Activated CD4-positive, alpha-beta T cell treated with anti-CD3 and anti-CD28 coated beads for 48 hours (primary cell): ENCODE measurements at regions not wholly inside any gene's neighbourhood (a gene's known extent, or its start where the extent isn't known, plus 50 kb on each side); places are given as distances from the start of the nearest gene placed in this dataset.

Experiments
- DNase-seq: peaks from one replicate; pipeline ENCODE4 v3.0.0-alpha.2; 2020

GRCh38 chr10:3452683-3453361 is 280.2 kb upstream of the PITRM1 start:
- DNase-seq: no peak

DNA sequence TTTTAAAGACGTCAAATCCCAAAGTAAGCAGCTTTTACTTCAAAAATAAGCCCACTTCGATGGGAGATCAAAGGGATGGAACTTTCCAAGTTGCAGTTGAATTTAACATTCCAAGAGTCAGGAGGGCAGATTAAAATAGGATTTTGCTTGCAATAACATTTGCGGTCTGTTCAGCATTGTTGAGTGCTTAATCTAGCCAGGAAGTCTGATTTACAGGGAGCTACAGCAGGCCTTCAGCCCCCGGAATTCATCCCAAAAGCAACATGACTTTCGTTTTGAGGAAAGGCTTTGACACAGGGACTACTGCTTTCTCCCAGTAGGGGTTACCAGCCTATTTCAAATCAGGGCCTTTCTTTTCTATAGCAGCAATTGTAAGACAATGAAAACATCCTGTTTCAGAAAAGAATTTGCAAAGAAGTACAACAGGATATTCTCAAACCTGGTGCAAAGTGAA is 279.6 kb upstream of the PITRM1 start:
- DNase-seq: no peak

DNA sequence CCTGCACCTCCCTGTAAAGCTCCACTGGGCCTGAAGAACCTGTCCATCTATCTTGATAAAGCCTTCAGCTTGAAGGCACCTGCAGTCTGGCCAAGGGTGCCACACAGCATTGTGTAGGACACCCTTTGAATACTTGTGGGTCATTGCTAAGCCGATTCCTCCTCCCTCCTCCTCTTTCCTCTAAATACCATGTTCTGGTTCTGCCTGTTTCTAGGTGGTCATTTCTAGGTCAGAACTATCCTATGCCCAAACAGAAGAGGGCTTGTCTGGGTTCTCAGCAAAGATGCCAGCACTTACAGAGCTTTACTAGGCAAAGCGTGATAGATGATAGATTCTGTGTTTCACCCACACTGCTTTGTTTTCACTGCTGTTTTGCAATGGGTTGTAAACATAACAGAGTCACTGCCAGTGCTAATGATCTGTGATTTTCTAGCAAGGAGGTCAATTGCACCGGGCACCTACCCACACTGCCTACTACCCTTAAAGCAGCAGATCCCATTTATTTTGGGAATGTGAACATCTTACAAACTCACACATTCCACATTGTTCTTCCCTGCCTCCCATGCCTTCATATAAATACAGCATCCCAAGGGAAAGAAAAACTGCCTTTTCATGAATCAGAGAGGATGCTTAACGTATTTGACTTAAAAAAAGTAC is 279.1 kb upstream of the PITRM1 start:
- DNase-seq: no peak

- no peak for DNase-seq
Observed at GRCh38 chr10:3446221-3446620, 273.6 kb upstream of the PITRM1 start.

GRCh38 chr10:3445648-3446047 is 273.1 kb upstream of the PITRM1 start:
- DNase-seq: no peak

DNA sequence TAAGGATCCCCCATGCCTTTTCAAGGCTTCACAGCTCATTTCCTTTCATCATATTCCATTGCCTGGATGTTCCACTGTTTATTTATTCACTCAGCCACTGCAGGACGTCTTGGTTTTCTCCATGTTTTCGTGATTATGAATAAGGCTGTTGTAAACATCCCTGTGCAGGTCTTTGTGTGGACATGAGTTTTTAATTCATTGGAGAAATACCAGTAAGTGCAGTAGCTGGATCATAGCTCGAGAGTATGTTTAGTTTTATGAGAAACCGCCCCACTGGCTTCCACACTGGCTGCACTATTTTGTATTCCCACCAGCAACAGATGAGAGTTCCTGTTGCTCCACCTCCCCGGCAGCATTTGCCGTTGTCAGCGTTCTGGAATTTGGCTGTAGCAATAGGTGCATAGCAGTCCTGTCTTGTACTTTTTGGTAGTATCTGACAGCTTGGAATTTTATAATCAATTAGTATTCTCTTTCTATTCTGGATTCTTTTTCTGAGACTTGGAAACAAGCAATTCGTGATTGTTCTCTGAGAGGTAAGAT is 269.9 kb upstream of the PITRM1 start:
- no peak for DNase-seq

DNA sequence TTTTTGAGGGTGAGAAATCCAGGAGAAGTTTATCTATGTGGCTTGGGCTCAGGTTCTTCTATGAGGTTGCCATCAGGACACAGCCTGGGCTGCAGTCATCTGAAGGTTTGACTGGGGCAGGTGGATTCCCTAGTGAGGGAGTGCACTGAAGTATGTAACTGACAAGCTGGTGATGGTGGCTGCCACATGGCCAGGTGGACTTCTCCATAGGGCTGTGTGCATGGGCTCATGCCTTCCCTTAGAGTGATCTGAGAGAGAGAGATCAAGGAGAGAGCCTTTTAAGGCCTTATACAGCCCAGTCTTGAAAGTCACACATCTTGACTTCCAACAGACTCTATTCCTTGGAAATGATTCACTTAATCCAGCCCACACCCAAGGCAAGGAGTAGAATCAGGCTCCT is 266.6 kb upstream of the PITRM1 start:
- DNase-seq: no peak

DNA sequence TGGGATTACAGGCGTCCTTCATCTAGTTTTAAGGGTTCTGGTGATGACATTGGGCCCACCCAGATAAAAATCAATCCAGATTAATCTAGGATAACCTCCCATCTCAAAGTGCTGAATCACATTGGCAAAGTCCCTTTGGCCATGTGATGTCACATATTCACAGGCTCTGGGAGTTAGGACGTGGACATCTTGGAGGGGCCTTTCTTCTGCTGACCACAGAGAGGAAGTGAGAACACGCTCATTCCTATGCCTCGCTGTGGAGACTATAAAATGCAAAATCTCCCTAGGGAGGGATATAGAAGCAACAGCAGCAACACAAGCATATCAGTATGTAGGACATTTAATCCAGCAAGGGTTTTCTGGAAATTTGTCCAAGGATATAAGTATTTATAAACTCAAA is 266.0 kb upstream of the PITRM1 start:
- no peak for DNase-seq

- no peak for DNase-seq
Observed at GRCh38 chr10:3435671-3436070, 263.1 kb upstream of the PITRM1 start.

GRCh38 chr10:3433988-3434387 is 261.4 kb upstream of the PITRM1 start:
- DNase-seq: no peak

DNA sequence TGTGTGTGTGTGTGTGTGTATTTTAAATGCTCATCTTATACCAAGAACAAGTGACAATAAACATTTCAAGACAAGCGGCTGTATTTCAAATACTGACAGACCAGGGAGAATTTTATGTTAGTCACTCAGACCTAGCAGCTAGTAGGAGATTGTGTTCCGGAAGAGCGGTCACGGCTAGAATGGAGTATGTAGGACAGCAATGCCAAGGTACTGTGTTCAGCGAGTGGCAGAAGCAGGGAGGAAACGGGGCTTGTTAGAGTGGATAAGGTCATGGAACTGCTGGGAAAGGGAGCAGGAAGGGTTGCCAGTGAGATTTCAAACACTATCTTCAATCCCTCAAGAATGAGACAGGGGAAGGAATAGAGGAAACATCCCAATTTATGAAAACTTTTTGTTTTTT is 260.5 kb upstream of the PITRM1 start:
- DNase-seq: no peak

DNA sequence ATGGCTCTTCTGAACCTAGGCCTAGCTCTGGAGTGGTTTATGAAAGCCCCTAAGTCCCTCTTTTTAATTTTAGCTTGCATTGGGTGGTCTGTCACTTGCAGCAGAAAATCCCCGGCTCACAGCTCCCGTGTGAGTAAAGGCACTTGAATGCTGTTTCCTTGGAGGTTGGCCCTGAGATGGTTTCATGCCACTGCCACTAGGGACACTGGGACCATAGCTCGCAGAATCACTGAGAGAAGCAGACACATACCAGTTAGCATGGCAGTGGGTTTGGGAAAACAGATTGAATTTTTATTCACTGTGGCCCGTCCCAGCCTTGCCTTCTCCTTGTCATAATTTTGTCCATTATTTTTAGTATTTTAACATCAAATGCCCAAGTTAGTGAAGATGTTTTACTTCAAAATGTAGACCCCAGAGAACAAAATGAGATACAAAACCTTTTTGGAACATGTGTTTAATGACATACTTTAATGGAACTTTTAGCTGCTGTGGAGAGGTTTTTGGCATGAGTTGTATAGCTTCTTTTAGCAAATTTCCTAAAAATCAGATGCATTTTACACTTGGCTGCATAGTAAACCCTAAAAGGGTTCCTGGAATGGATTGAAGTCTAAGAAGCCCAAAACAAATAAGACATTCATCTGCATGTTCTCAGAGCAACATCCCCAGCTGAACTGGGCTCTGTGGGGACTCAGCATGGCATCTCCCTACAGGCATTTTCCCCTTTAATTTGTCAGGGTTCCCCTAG is 259.7 kb upstream of the PITRM1 start:
- DNase-seq: no peak

DNA sequence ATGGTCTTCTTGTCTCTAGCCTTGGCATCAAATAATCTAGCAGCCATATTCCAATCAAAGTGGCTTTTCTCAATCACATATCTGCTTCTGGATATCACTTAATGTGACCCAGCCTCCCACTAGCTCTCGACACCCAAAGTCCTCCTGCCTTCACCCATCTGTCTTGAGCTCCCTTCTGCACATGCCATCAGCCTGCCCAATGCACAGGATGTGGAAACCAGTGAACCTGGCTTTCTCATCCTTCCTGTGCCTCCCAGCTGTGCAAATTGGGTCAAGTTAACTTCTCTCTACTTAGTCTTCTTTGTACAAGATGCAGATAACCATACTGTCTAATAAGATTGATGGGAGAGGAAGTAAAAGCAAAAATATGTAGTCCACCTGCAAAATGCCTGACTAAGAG is 257.9 kb upstream of the PITRM1 start:
- DNase-seq: no peak

GRCh38 chr10:3429676-3430075 is 257.1 kb upstream of the PITRM1 start:
- DNase-seq: no peak

DNA sequence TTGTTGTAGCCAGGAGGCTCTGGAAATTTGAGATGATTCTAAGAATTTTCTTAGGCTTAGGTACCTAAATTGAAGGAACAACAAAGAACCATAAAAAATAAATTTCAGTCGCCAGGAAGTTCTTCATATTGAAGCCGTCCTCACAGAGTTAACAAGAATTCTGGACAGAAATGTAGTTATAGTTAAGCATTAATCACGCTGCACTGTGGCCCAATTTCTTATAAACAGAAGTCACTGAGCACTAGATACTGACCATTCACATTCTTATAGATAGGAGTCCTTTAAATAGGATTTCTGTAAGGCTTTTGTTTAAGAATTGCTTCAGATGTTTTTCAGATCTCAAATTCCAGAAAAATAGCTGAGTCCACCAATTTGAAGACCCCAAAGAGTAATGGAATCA is 256.2 kb upstream of the PITRM1 start:
- no peak for DNase-seq

- DNase-seq: no peak
Observed at GRCh38 chr10:3427950-3428354, 255.4 kb upstream of the PITRM1 start.

- DNase-seq: no peak
Observed at GRCh38 chr10:3427347-3427746, 254.8 kb upstream of the PITRM1 start.

DNA sequence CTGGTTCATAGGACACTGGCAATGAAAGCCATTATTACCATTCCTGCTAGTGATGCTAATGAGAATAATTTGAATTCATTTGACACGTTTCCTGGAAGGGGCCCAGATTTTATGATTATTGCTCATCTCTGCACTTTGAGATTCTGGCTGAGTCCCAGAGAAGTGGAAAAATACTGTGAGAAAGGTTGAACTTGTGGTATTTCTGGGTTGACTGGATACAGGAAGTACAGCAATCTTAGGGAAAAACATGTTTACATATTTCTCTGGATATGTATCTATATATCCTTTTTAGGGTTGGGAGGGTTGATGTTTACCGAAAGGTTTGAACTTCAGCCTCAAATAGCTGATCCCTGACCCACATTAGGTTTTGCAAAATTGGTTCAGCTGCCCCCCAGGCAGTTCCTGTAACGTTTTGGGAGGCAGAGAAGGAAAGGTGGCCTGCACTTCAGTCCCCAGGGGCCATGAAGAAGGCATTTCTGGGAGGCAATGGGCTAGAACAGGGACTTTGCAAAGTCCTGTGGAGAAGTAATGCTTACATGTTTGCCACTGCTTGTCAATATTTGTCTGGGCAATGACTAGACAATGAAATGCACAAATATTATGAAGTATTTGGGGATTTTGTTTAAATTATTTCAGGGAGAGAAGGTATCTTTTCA is 253.7 kb upstream of the PITRM1 start:
- no peak for DNase-seq

DNA sequence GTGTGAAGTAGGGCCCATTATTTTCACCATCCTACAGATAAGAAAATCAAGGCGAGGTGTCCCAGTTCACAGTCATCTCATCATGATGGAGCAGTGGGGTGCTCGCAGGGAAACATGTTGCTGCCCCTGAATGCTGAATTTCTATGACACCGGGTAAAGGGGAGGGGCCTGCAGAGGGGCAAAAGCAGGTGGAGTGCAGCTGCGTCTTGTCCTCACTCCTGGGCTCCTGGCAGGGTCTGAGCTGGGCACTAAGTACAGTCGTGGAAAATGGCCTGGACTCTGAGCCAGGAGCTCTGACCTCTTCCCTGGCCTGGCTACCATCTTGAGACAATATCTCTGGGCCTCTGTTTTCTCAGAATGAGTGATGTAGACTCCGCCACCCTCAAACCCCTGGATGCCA is 253.1 kb upstream of the PITRM1 start:
- no peak for DNase-seq

DNA sequence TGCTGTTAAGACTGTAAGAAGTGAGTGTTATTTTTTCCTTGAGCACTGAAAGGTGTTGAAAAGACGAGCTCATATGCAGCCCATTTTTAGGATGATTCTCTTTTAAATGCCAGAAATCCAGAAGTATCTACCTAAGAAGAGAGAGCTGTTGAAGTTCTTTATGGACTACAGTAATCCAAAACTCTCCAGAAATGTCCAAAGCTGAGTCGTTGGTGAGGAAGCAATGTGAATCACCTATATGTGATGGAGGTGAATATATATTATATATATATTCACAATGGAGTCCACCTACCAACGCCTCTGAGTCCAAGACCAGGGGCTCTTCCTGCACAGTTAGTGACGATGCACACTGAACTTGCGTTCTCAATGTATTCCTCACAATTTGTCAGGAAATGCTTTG is 252.7 kb upstream of the PITRM1 start:
- DNase-seq: no peak

DNA sequence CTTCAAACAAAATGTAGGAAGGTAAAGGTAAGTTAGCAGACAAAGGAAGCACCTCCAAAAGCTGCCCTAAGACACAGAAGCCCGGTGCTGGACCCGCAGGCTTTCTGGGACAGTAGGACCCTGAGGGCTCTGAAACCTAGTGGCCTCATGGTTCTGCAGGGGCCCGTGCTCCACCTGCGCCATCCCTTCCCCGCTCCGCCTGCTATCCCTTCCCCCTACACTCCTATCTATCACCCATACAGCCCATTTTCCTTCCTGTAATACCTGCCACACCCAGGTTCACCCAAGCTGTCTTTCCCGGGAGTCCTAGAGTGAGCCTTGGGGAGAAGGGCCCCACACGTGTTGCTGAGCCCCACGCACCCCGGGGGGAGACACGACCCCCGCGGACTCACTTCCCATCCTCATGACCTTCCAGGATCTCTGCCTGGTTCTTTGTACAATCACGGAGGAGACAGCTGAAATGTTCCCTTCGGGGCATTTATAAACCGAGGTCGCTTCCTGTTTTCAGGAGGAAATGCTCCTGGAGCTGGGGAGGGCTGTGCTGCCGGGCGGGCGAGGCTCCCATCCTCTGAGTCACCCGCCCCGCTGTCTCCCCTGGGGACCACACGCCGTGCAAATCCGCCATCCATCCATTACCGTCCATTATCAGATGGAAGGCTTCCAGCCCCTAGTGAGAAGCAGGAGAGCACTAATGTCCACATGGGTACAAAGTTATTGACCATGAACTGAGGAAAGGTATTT is 251.7 kb upstream of the PITRM1 start:
- no peak for DNase-seq

GRCh38 chr10:3423384-3423783 is 250.8 kb upstream of the PITRM1 start:
- no peak for DNase-seq

DNA sequence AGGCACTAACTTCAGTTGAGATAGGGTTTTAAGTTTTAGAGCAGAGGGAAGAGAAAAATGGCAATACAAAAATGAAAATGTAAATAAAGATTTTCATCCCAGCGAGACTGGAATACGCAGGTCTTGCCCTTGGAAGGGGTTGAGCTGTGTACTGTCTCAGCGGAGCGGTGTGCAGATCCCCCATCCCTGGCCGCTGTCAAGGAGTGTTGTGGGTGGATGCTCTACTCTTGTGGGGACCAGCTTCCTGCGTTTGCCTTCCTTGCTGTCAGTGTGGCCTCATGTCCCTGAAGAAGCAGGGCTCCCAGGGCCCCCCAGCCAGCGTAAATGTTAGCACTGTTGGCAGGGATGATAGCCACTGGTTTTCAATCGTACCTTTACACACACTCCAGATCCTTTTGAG is 249.7 kb upstream of the PITRM1 start:
- DNase-seq: no peak
